ENCODE measurements at regions not wholly inside any gene's neighbourhood (a gene's known extent, or its start where the extent isn't known, plus 50 kb on each side); places are given as distances from the start of the nearest gene placed in this dataset.

GRCh38 chr7:46490406-46490805, 569.3 kb upstream of the IGFBP3 start:
- TF ChIP-seq CTCF (IDR thresholded peaks at IDR 0.05) (no peak), POLR2A (IDR thresholded peaks at IDR 0.05) (no peak)

Measured in heart left ventricle (tissue), 13 donors.